GM12878 (cell line): ENCODE measurements at regions not wholly inside any gene's neighbourhood (a gene's known extent, or its start where the extent isn't known, plus 50 kb on each side); places are given as distances from the start of the nearest gene placed in this dataset.

Experiments
- CTCF ChIP-seq, 3 experiments: IDR thresholded peaks in 2 of 3; conservative IDR thresholded peaks in 1 of 3; 2 replicates each; pipeline ENCODE4 v1.5.1; 2011; ENCODE audit warnings: low read depth in 3 of 3, low read length in 3 of 3, mild to moderate bottlenecking in 3 of 3, control low read depth in 2 of 3, moderate library complexity in 2 of 3, inconsistent platforms in 1 of 3, mixed read lengths in 1 of 3; ENCODE audit not compliant: control insufficient read depth in 2 of 3, insufficient read depth in 1 of 3; ENCODE audit errors: extremely low read depth in 1 of 3
- EZH2 ChIP-seq: IDR thresholded peaks from 2 replicates; pipeline ENCODE4 v1.6.1; 2012; ENCODE audit warnings: low read depth, mild to moderate bottlenecking, control low read depth, inconsistent platforms, low read length, borderline replicate concordance; ENCODE audit not compliant: control insufficient read depth
- MAX ChIP-seq: IDR thresholded peaks from 2 replicates; pipeline ENCODE4 v1.6.1; 2012; ENCODE audit warnings: low read depth, low read length, improper control_type of control experiment
- NFYB ChIP-seq: IDR thresholded peaks from 2 replicates; pipeline ENCODE4 v1.6.1; 2011; ENCODE audit warnings: low read depth, mild to moderate bottlenecking, low read length, improper control_type of control experiment, moderate library complexity; ENCODE audit not compliant: insufficient read depth
- NR2C1 ChIP-seq: fragments of 450-650 bp; IDR thresholded peaks from 2 replicates; pipeline ENCODE4 v1.6.1; 2017; ENCODE audit warnings: antibody characterized with exemption, mild to moderate bottlenecking, moderate library complexity
- POLR2A ChIP-seq: IDR thresholded peaks from 2 replicates; pipeline ENCODE4 v1.6.1; 2011; ENCODE audit warnings: low read depth, mild to moderate bottlenecking, low read length
- TBL1XR1 ChIP-seq: IDR thresholded peaks from 2 replicates; pipeline ENCODE4 v1.6.1; 2012; ENCODE audit warnings: low read depth, low read length, improper control_type of control experiment
- USF2 ChIP-seq: IDR thresholded peaks from 2 replicates; pipeline ENCODE4 v1.6.1; 2011; ENCODE audit warnings: low read depth, low read length, improper control_type of control experiment, borderline replicate concordance

GRCh38 chr3:4065085-4065484 lies 238.1 kb upstream of the SETMAR start:
- TF ChIP-seq POLR2A (no peak), NR2C1 (no peak), CTCF (IDR thresholded peaks at IDR 0.05 in 2 of 3, conservative IDR thresholded peaks at IDR 0.05 in 1 of 3; ENCODE audit: control insufficient read depth in 2 of 3, extremely low read depth in 1 of 3, insufficient read depth in 1 of 3, low read depth in 3 of 3, low read length in 3 of 3) (no peak), USF2 (no peak), NFYB (no peak), MAX (no peak), TBL1XR1 (no peak), EZH2 (no peak)
